MM.1S (cell line): ENCODE measurements at regions not wholly inside any gene's neighbourhood (a gene's known extent, or its start where the extent isn't known, plus 50 kb on each side); places are given as distances from the start of the nearest gene placed in this dataset.

ENCODE experiments used
- EZH2phosphoT487 ChIP-seq: fragments of 300-600 bp; sonication (generic); IDR thresholded peaks from 2 replicates; pipeline ENCODE4 v1.6.1; 2018; ENCODE audit warnings: antibody characterized with exemption, low read length
- TF ChIP-seq, protein P1 (sequence below): fragments of 300-600 bp; sonication (generic); IDR thresholded peaks from 2 replicates; pipeline ENCODE4 v1.5.1; 2016; ENCODE audit warnings: antibody characterized with exemption, low read length, mixed read lengths

- TF ChIP-seq, protein P1, sequence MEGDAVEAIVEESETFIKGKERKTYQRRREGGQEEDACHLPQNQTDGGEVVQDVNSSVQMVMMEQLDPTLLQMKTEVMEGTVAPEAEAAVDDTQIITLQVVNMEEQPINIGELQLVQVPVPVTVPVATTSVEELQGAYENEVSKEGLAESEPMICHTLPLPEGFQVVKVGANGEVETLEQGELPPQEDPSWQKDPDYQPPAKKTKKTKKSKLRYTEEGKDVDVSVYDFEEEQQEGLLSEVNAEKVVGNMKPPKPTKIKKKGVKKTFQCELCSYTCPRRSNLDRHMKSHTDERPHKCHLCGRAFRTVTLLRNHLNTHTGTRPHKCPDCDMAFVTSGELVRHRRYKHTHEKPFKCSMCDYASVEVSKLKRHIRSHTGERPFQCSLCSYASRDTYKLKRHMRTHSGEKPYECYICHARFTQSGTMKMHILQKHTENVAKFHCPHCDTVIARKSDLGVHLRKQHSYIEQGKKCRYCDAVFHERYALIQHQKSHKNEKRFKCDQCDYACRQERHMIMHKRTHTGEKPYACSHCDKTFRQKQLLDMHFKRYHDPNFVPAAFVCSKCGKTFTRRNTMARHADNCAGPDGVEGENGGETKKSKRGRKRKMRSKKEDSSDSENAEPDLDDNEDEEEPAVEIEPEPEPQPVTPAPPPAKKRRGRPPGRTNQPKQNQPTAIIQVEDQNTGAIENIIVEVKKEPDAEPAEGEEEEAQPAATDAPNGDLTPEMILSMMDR = no peak
- TF ChIP-seq EZH2phosphoT487 = no peak
Observed at GRCh38 chrX:39992300-39992699, 105.5 kb downstream of the BCOR start.
